ENCODE measurements at regions not wholly inside any gene's neighbourhood (a gene's known extent, or its start where the extent isn't known, plus 50 kb on each side); places are given as distances from the start of the nearest gene placed in this dataset.
A peak's percentile ranks its signal among the peaks of the same experiment; 100 is the strongest.

- TF ChIP-seq CTCF (optimal IDR thresholded peaks at IDR 0.05 in 1 of 3, IDR thresholded peaks at IDR 0.05 in 1 of 3, conservative IDR thresholded peaks at IDR 0.05 in 1 of 3; ENCODE audit: extremely low read depth in 1 of 3, insufficient read depth in 2 of 3, low read length in 3 of 3) (peak in 1 of 3 experiments; percentile 1), EZH2 (IDR thresholded peaks at IDR 0.05; ENCODE audit: low read length) (no peak)
Observed at GRCh38 chr3:157956850-157957249, 149.4 kb downstream of the SHOX2 start.
